HG02981 (cell line): ENCODE measurements at regions not wholly inside any gene's neighbourhood (a gene's known extent, or its start where the extent isn't known, plus 50 kb on each side); places are given as distances from the start of the nearest gene placed in this dataset.

ENCODE experiments used
- ATAC-seq: cut with Tn5 transposase; IDR thresholded peaks from one replicate; pipeline ENCODE4 v1.9.1; 2021; ENCODE audit warnings: mild to moderate bottlenecking, moderate library complexity; ENCODE audit not compliant: unreplicated experiment

GRCh38 chr1:105684714-105685113 lies 1371.8 kb upstream of the PRMT6 start:
- no peak for ATAC-seq

DNA sequence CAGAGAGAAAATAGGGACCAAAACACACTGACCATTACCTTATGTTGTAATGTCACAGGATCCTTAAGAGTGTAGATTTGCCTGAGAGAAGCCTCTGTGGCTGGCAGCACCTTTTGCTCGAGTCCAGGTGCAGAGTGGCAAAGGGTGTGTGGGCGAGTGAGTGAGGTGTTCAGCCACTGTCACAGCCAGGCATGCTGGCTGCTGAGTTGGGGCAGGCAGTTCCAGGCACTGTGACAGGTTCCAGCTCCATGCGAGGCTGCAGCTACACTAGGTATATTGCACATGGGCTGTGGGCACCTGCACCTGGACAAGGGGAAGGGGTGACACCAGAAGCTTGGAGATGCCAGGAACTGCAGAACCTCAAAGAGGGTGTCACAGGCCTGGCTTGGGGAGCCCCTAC lies 1370.4 kb upstream of the PRMT6 start:
- no peak for ATAC-seq

- no peak for ATAC-seq
Observed at GRCh38 chr1:105686874-105687690, 1369.4 kb upstream of the PRMT6 start.

GRCh38 chr1:105700723-105701122 lies 1355.8 kb upstream of the PRMT6 start:
- no peak for ATAC-seq

DNA sequence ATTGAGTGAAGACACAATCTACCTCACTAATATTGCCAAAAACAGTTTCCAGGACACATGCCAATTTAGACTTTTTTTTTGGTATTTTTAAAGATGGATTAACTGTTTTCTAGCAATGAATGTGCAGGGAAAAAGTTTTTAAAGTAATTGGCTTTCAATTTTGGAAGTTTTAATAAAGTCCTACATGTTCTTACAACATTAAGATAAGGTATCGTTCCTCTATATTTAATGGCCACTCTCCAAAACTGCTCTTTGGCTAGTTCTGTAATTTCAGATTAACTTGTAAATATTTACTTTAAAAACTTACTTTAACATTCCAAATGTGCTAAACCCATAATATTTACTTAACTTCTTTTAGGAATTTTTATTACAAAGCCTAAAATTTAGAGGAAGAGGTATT lies 1332.2 kb upstream of the PRMT6 start:
- no peak for ATAC-seq

DNA sequence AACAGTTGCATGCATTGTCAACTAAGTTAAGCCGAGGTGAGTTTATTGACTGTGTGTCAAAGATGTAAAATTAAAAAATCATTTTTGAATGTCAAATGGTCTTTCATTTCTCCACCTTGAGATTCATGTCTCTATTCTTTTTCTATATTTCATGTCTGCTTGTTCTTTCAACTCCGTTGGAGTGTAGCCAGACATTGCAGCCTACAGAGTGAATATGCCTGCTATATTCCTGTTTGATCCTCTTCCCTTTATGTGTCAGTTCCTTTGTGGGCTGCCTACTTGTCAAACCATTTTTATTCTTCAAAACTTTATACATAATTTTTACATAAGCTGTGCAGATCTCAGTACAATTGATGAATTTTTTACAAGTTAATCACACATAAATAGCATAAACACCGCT lies 1325.8 kb upstream of the PRMT6 start:
- ATAC-seq: no peak

GRCh38 chr1:105736349-105736748 lies 1320.1 kb upstream of the PRMT6 start:
- ATAC-seq: no peak

- no peak for ATAC-seq
Observed at GRCh38 chr1:105779727-105780126, 1276.7 kb upstream of the PRMT6 start.

- ATAC-seq: no peak
Observed at GRCh38 chr1:105785021-105785420, 1271.5 kb upstream of the PRMT6 start.

GRCh38 chr1:105793536-105794146 lies 1262.8 kb upstream of the PRMT6 start:
- ATAC-seq: peak; percentile 61

DNA sequence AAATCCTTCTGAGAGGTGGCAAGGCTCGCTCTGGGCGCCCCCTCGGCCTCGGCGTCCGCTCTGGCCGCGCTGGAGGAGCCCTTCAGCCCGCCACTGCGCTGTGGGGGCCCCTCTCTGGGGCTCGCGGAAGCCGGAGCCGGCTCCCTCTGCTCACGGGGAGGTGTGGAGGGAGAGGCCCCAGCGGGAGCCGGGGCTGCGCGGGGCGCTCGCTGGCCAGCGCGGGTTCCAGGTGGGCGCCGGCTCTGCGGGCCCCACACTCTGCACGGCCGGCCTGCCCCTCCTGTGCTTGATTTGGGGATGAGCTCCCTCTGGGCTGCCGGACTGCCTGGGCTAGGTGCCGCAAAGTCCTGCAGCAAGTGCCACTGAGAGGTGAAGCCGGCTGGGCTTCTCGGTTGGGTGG lies 1260.7 kb upstream of the PRMT6 start:
- ATAC-seq: no peak

DNA sequence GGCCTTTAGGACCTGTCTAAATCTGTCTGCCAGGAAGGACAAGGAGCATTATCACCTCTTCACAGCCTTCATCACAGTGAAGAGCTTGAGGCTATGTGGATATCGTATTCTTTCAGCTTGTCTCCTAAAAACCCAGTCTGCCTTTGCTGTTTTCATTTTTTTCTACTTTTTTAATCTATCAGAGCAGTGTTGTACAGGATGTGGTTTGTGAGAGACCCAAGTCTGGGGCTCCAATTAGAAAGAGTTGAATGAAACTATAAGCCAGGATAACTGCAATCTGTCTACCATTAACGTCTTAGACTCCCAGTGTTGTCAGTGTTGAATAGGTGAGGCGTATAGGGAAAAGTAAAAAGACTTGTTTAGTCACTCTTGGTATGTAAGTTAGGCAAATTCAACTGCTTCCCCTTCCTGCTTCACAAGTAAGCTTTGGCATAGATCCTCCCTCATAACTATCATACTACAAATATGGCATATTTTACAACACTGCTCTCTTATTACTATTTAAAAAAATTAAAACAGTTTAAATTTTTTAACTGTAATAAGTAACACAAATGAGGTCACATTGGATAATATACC lies 1225.8 kb upstream of the PRMT6 start:
- ATAC-seq: no peak

DNA sequence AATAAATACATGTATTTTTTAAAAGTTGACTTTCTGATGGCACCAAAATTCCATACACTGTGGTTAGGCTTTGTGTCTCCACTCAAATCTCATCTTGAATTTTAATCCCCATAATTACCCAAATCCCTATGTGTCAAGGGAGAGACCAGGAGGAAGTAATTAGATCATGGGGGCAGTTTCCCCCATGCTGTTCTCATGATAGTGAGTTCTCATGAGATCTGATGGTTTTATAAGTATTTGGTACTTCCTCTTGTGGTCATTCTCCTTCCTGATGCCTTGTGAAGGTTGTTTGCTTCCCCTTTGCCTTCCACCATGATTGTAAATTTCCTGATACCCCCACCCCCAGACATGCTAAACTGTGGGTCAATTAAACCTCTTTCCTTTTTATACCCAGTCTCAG lies 1218.4 kb upstream of the PRMT6 start:
- no peak for ATAC-seq

GRCh38 chr1:105865546-105865945 lies 1190.9 kb upstream of the PRMT6 start:
- no peak for ATAC-seq

DNA sequence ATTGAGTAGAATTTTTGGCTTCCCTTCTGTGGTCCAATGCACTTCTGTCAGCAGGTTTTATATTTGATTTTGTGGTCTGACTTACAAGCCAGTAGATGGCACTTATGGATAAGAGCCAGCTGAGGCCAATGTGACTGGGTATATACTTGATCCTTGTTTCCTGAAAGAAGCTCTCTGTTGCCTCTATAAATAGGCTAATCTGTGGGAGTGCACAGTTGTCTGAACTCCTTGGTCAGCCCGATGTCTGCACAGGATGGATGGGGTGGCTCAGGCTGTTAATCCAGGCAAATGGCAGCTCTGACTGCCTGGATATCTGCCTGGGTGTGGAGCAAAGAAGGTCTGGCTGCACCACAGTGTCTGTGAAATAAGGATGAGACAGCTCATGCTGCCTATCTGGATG lies 1183.7 kb upstream of the PRMT6 start:
- no peak for ATAC-seq

- ATAC-seq: peak; percentile 95
Observed at GRCh38 chr1:105874621-105875020, 1181.9 kb upstream of the PRMT6 start.

DNA sequence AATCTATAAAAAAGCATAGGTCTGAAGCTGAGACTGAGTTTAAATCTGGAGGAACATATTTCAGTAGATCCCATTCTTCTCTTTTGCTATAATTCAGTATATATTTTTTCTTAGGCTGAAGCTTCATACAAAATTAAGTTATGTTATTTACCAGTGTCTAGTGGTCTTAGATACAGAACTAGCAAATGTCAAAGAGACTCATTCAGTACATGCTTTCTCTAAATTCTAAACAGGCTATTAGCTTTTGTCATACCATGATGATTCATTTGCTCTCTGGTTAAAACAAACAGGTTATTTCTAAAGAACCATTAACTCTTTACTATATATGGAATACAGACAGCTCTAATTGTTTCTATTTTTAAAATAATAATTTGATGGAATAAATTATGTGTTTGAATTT lies 1170.2 kb upstream of the PRMT6 start:
- no peak for ATAC-seq

DNA sequence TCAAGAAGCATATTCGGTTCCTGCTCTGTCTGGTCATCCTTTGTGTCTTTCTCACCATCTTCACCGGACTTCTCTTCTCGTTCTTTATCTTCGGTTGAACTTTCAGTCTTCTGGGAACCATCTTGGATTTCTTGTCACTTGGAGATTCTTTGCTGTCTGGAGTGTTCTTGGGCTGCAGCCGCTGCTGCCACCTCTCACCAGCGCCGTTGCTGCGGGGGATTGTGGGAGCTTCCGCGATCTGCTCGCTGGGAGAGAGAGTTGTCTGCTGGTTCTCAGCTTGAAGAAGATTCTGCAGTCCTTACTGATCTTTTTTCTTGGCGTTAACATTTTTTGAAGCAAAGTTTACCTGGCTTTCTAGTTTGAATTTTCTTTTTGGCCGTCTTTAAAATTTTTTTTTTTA lies 1165.2 kb upstream of the PRMT6 start:
- no peak for ATAC-seq

DNA sequence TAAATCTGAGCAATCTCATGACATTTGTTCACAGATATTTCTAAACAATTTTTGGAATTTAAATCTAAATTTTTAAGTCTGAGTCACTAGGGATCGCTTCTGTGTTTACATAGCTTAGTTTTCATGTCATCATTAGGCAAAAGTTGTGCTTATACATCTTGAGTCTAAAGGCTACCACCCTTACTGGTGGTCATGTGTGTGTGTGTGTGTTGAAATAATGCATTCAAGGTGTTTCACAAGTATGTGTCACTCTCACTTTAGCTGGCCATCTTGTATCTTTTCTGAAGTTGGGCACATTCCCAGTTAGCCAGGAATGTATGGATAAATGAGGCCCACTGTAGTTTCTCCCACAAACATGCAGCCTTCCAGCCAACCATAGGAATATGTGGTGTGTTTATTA lies 1162.5 kb upstream of the PRMT6 start:
- ATAC-seq: no peak

DNA sequence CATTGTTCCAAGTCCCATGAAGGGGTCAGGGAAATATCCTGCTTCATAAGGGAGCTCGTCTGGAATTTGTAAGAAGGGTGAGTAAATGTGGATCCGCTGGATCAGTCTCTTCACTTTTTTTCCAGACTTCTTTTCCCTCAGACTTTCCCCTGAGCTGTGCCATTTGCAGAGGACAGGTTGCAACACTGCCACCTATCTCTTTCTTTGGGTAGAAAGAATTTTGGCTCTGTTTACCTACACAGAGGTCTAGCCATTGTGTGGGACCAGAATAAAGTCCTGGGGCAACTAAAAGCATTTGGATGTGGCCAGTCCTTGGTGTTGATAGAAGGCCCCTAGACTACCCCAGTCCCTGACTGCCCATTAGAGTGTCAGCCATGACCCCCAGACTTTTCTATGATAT lies 1146.7 kb upstream of the PRMT6 start:
- ATAC-seq: no peak

- no peak for ATAC-seq
Observed at GRCh38 chr1:105914403-105914802, 1142.1 kb upstream of the PRMT6 start.

DNA sequence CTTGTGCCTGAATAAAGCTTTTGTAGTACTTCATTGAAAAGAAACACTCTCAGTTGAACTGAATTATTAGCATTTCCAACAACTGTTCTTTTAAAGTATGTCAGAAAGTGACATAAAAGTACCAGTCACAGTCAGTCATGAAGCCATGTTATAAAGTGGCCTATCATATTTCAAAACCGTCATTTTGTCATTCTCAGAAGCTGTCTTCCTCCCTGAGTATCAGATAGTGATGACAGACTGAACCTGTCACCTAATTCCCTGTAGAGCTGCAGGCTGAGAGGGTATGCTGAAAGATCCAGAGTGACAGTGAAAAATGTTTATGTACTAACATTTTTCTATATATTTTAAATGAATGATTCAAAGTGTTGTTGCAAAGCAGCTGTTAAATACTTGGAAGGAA lies 1121.7 kb upstream of the PRMT6 start:
- no peak for ATAC-seq
